Erythroblast (primary cell): ENCODE measurements at regions not wholly inside any gene's neighbourhood (a gene's known extent, or its start where the extent isn't known, plus 50 kb on each side); places are given as distances from the start of the nearest gene placed in this dataset.

Experiments
- GATA1 ChIP-seq: IDR thresholded peaks from 2 replicates; pipeline ENCODE4 v1.6.1; 2011; ENCODE audit warnings: low read depth, mild to moderate bottlenecking, control low read depth, low read length, moderate library complexity
- POLR2A ChIP-seq: IDR thresholded peaks from 2 replicates; pipeline ENCODE4 v1.6.1; 2011; ENCODE audit warnings: mild to moderate bottlenecking, low read length

GRCh38 chr11:120023120-120023519 lies 114.8 kb downstream of the TRIM29 start:
- TF ChIP-seq POLR2A (no peak), GATA1 (no peak)
